K562 (cell line): ENCODE measurements at regions not wholly inside any gene's neighbourhood (a gene's known extent, or its start where the extent isn't known, plus 50 kb on each side); places are given as distances from the start of the nearest gene placed in this dataset.

Experiments used
- ATAC-seq: fragments of 200-7000 bp; cut with Tn5 transposase; 3 replicates; pipeline ENCODE4 v1.9.1; 2020; ENCODE audit warnings: moderate library complexity
- BruUV-seq: library from RNA; stranded (reverse); fragments of 400-500 nt; replicated peaks from 2 replicates; lab custom pipeline; 2021; lab: Mats Ljungman, UMichigan
- CTCF ChIA-PET: fragments of 300-600 bp; formaldehyde crosslinking; extraction: SDS; loops from one replicate; lab custom pipeline; 2021; ENCODE audit warnings: low intra/inter-chr PET ratio; lab: Yijun Ruan, JAX
- POLR2A ChIA-PET: fragments of 300-600, 350-650 bp; sonication (Branson Sonifier 250); formaldehyde crosslinking; extraction: SDS; loops from one replicate; lab custom pipeline; 2021; ENCODE audit warnings: antibody characterized with exemption, inconsistent platforms; lab: Yijun Ruan, JAX
- DNase-seq, 4 experiments: peaks; one replicate each; pipeline versions ENCODE4 v3.0.0 to v3.0.0-alpha.2; 2011 to 2018; ENCODE audit warnings: low spot score in 3 of 4, mixed read lengths in 3 of 4; ENCODE audit errors: extremely low read depth in 1 of 4
- FAIRE-seq: peaks from 2 replicates; lab custom pipeline; 2011; peaks lifted over from hg19 to GRCh38; lab: Jason Lieb, UNC
- H2AFZ ChIP-seq: 2 replicates; pipeline ENCODE4 v1.6.0; 2011; ENCODE audit warnings: low read depth, low read length, control low read depth, inconsistent platforms
- H3K27ac ChIP-seq: fragments of 200-600 bp; 3 replicates; pipeline ENCODE4 v1.8.0; 2011; ENCODE audit warnings: low read depth, mild to moderate bottlenecking, control low read depth, inconsistent platforms, low read length, moderate library complexity, mixed read lengths; ENCODE audit errors: extremely low read depth
- H3K27me3 ChIP-seq, 2 experiments: fragments of 300-600 bp in 1 of 2; 2 replicates in 1 of 2; 3 replicates in 1 of 2; pipeline versions ENCODE4 v1.6.0 to v1.8.0; 2011; ENCODE audit warnings: inconsistent platforms in 2 of 2, low read length in 2 of 2, mild to moderate bottlenecking in 1 of 2, mixed read lengths in 1 of 2, moderate library complexity in 1 of 2; ENCODE audit not compliant: control insufficient read depth in 2 of 2, insufficient read depth in 2 of 2
- H3K36me3 ChIP-seq: fragments of 300-600 bp; 3 replicates; pipeline ENCODE4 v1.8.0; 2011; ENCODE audit warnings: mild to moderate bottlenecking, low read length, inconsistent platforms; ENCODE audit not compliant: control insufficient read depth, insufficient read depth
- H3K4me1 ChIP-seq, 2 experiments: fragments of 200-600 bp in 1 of 2; replicated peaks in 1 of 2; 2 replicates in 1 of 2; 3 replicates in 1 of 2; pipeline versions ENCODE4 v1.5.1 to v1.8.0; 2011; ENCODE audit warnings: inconsistent platforms in 2 of 2, low read length in 2 of 2, mild to moderate bottlenecking in 1 of 2, mixed read lengths in 1 of 2, moderate library complexity in 1 of 2; ENCODE audit not compliant: control insufficient read depth in 2 of 2, insufficient read depth in 2 of 2
- H3K4me2 ChIP-seq: 2 replicates; pipeline ENCODE4 v1.6.1; 2011; ENCODE audit warnings: low read length, control low read depth, inconsistent platforms, mixed read lengths; ENCODE audit not compliant: insufficient read depth
- H3K4me3 ChIP-seq: fragments of 200-600 bp; sonication (generic), shearing (Covaris generic); 2 replicates; pipeline ENCODE4 v1.5.1; 2016; ENCODE audit warnings: control low read depth, inconsistent platforms
- H3K79me2 ChIP-seq: fragments of 200-600 bp; 3 replicates; pipeline ENCODE4 v1.8.0; 2011; ENCODE audit warnings: low read length, inconsistent platforms; ENCODE audit not compliant: control insufficient read depth, insufficient read depth
- H3K9ac ChIP-seq, 2 experiments: 2 replicates each; pipeline versions ENCODE4 v1.6.0 to v1.6.1; 2011; ENCODE audit warnings: low read depth in 2 of 2, low read length in 2 of 2, control low read depth in 1 of 2, inconsistent platforms in 1 of 2, mild to moderate bottlenecking in 1 of 2, mixed read lengths in 1 of 2; ENCODE audit not compliant: insufficient read depth in 1 of 2
- H3K9me1 ChIP-seq: one replicate; pipeline ENCODE4 v1.6.0; 2011; ENCODE audit warnings: inconsistent platforms, mild to moderate bottlenecking, low read length, moderate library complexity; ENCODE audit not compliant: control insufficient read depth, insufficient read depth
- H3K9me3 ChIP-seq: replicated peaks from 2 replicates; pipeline ENCODE4 v1.5.1; 2011; ENCODE audit warnings: low read depth, low read length, inconsistent platforms; ENCODE audit not compliant: control insufficient read depth, insufficient read depth
- H4K20me1 ChIP-seq: replicated peaks from 2 replicates; pipeline ENCODE4 v1.6.1; 2011; ENCODE audit warnings: low read length, inconsistent platforms, mixed read lengths; ENCODE audit not compliant: control insufficient read depth, insufficient read depth
- CEBPB ChIP-seq: fragments of 450-650 bp; IDR thresholded peaks from 2 replicates; pipeline ENCODE4 v1.6.1; 2016; ENCODE audit warnings: missing genetic modification characterization, missing compliant biosample characterization
- HMGN3 ChIP-seq: IDR thresholded peaks from 2 replicates; pipeline ENCODE4 v1.6.1; 2011; ENCODE audit warnings: borderline replicate concordance, low read depth, mild to moderate bottlenecking, mixed read lengths, low read length; ENCODE audit not compliant: insufficient read length; ENCODE audit errors: extremely low read depth
- SMAD1 ChIP-seq: fragments of 150-350 bp; IDR thresholded peaks from 2 replicates; pipeline ENCODE4 v1.6.1; 2014; ENCODE audit warnings: low read length, low read depth; ENCODE audit not compliant: partially characterized antibody
- TFE3 ChIP-seq: fragments of 450-650 bp; formaldehyde crosslinking; IDR thresholded peaks from 2 replicates; pipeline ENCODE4 v1.4.0; 2020; ENCODE audit warnings: mild to moderate bottlenecking, mixed read lengths
- ZNF316 ChIP-seq: fragments of 450-650 bp; IDR thresholded peaks from 2 replicates; pipeline ENCODE4 v1.6.1; 2016
- WGBS: fragments of 100-300 bp; shearing (Covaris generic); methylation state at CpG from one replicate; pipeline ENCODE4 v1.1.6; 2016; ENCODE audit warnings: low coverage, mixed read lengths; ENCODE audit not compliant: insufficient coverage; ENCODE audit errors: missing lambda C conversion rate; 5-methylcytosine and 5-hydroxymethylcytosine counted together
- in situ Hi-C: fragments of 300-500 bp; cut with MboI; formaldehyde crosslinking; loops from 4 replicates; pipeline ENCODE4 v1.15.0; 2018; ENCODE audit warnings: inconsistent platforms, mixed read lengths
- intact Hi-C: fragments of 100-400 bp; cut with micrococcal nuclease; formaldehyde crosslinking; loops from 2 replicates; pipeline ENCODE4 v1.14.2; 2022

- no peaks in the 10 kb centered on the region for H3K9me3 ChIP-seq
- 0 out of 2 replicates have a peak overlapping the region, but pooled peaks have one; percentile 17 for H2AFZ ChIP-seq
- H3K27me3 ChIP-seq, result peaks cover 0 to 7% of the 10 kb centered on the region in 2 experiments; a peak in 2 of 5 replicates
- H3K4me3 ChIP-seq, result no peak overlapping the region
- no peak overlapping the region for H3K4me2 ChIP-seq
- H3K36me3 ChIP-seq, result no peaks in the 10 kb centered on the region
- FAIRE-seq, result peak; percentile 71
- peaks cover 17 to 39% of the 10 kb centered on the region in 2 experiments for H3K4me1 ChIP-seq
- in situ Hi-C loops, result no loop called here
- H3K79me2 ChIP-seq, result no peaks in the 10 kb centered on the region
- H3K9ac ChIP-seq, result no peak overlapping the region
- no peak for TF ChIP-seq HMGN3
- peak; percentile 55; the same call in 1 of the 2 replicates for TF ChIP-seq CEBPB (tag)
- no peak for TF ChIP-seq SMAD1
- TF ChIP-seq ZNF316, result no peak
- TF ChIP-seq TFE3, result no peak
- TF ChIP-seq, all 486 proteins: peak for 1
- no peak for DNase-seq
- no peak overlapping the region for H3K27ac ChIP-seq
- ATAC-seq, result no peak
- no TSS peak for BruUV-seq
- ChIA-PET CTCF (no interaction called here), POLR2A (interaction anchor here (0.6 to 3.0 kb wide), 3 partner anchors 12 to 102 kb away, joined by 3 to 12 read pairs (median 4); no protein-coding TSS in a partner anchor)
- H4K20me1 ChIP-seq, result no peaks in the 10 kb centered on the region
- intact Hi-C loops, result no loop called here
- H3K9me1 ChIP-seq, result no peaks in the 10 kb centered on the region
- WGBS, result 28% methylated on average over 3 of the region's 3 CpGs
Measured at GRCh38 chr1:30812076-30812475, 54.5 kb upstream of the LAPTM5 start.
